NCI-H1105 treated with DMSO at 0.1 percent for 48 hours (cell line): ENCODE measurements at regions not wholly inside any gene's neighbourhood (a gene's known extent, or its start where the extent isn't known, plus 50 kb on each side); places are given as distances from the start of the nearest gene placed in this dataset.
"Not testable (repeated sequence)": the region's sequence is repeated elsewhere in the genome, so short reads cannot be mapped to it uniquely, and the experiment has no call there.

ENCODE experiments used
- DNase-seq: peaks from one replicate; lab custom pipeline; 2025; lab: John Stamatoyannopoulos, UW

DNA sequence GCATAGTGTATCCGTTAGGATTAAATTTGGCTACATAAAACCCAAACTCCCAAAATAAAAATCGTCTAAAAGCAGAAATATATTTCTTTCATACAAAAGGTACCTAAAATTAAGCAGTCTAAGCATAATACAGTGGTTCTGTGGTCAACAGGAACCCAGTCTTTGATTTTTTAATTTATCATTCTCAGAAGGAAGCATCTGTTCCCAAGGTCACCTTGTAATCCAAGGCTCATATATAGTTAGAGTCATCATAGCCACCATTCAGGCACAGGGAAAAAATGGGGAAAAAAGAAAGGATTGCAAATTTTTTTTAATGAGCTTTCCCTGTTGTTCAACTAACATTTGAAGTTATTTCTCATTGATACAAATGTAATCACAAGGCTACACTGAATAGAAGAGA lies 983.2 kb downstream of the PLOD2 start:
- DNase-seq, result no peak

DNA sequence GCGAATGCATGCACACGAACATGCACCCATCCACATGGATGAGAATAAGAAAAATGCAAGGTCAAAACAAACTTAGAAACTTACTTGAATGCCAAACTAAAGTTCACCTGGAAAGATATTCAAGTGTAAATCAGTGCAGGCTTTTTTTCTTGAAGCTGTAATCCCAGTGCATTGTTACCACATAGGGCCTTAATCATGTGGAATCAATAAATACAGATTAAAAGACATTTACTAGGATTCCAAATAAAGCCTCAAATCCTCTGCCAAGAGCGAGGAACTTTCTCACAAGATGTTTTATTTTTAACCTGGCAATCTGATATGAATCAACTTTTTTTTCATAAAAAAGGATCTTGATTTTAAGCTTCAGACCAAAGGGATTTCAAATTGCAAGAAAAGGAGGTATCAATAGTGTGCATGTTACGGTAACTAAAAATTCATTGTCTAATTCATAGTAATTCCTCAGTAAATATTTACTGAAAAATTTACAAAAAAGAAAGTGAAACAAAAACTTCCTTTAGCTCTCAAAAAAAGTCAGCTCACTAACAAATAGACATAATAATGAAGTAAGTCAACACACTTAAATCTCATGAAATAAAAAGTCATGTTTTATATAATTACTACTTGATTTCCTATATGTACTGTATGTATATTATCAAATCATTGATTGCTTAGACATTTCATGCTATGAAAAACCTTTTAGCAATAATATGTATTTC lies 978.6 kb downstream of the PLOD2 start:
- no peak for DNase-seq

GRCh38 chr3:145183261-145183660 lies 977.7 kb downstream of the PLOD2 start:
- no peak for DNase-seq

- no peak for DNase-seq
Observed at GRCh38 chr3:145188079-145188770, 972.8 kb downstream of the PLOD2 start.

DNA sequence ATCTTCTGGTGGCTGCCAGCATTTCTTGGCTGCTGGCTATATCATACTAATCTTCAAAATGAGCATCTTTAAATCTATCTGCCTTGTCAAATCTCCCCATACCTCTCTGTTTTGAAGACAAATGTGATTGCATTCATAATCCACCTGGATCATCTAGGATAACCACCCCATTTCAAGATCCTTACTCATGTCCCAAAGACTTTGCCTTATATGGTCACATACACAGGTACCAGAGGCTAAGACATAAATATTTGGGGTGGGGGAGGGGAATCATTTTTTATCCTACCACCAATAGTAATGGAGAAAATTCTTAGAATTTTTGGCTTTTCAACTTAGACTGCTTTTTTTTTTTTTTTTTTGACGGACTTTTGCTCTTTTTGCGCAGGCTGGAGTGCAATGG lies 970.8 kb downstream of the PLOD2 start:
- DNase-seq, result no peak

- no peak for DNase-seq
Observed at GRCh38 chr3:145190761-145191160, 970.2 kb downstream of the PLOD2 start.

- no peak for DNase-seq
Observed at GRCh38 chr3:145191543-145191942, 969.4 kb downstream of the PLOD2 start.

DNA sequence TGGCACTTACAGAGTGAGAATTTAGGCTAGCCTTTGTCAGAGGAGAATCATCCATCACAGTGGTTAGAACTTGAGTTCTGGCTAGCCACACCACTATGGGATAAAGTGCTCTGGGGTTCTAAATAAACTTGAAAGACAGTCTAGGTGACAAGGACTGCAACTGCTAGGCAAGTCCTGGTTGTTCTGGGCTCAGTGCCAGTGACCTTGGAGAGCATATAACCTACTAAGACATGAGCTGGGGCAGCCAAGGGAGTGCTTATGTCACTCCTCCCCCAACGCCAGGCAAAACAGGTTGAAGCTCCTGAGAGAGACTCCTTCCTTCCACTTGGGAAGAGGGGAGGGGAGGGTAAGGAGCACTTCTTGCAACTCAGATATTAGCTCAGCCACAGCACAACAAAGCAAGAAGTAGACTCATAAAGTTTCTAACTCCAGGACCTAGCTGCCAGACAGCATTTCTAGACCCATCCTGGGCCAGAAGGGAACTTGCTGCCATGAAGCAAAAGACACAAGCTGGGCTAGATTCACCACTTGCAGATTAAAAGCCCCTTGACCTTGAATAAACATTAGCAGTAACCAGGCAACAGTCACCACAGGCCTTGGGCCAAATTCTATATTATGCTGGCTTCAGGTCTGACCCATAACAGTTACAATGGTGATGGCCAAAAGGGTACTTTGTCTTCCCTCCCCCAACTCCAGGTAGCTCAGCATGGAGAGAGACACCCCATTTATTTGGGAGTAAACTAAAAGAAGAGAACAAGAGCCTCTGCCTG lies 963.7 kb downstream of the PLOD2 start:
- DNase-seq, result peak; percentile 67

DNA sequence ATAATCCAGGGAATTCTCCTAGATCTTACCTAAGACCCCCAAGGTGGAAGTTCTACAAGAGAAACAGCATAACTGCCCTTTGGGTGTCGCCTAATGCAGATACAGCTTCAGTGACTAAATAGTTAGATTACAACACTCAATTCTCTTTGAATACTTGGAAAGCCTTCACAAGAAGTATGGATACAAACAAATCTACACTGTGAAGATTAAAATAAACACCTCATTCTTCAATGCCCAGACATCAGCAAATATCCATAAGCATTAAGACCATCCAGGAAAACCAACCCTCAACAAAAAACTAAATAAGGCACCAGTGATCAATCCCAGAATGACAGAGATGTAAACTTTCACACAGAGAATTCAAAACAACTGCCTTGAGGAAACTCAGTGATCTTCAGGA lies 963.2 kb downstream of the PLOD2 start:
- DNase-seq, result no peak

DNA sequence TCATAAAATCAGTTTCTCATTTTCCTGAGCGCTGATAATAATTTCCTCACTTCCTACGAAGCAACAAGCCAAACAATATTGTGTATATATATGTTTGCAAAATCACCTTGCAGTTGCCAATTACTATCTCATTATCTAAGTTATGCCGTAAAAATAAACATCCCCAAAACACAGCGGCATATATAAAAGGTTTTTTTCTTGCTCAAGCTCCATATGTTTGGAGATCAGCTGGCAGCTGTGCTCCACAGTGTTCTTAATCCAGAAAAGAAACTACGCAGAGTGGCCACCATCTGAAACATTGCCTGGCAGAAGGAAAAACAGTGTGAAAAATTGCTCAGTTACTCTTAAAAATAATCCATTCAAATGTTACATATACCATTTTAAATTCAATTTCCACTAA lies 951.4 kb downstream of the PLOD2 start:
- DNase-seq, result no peak

DNA sequence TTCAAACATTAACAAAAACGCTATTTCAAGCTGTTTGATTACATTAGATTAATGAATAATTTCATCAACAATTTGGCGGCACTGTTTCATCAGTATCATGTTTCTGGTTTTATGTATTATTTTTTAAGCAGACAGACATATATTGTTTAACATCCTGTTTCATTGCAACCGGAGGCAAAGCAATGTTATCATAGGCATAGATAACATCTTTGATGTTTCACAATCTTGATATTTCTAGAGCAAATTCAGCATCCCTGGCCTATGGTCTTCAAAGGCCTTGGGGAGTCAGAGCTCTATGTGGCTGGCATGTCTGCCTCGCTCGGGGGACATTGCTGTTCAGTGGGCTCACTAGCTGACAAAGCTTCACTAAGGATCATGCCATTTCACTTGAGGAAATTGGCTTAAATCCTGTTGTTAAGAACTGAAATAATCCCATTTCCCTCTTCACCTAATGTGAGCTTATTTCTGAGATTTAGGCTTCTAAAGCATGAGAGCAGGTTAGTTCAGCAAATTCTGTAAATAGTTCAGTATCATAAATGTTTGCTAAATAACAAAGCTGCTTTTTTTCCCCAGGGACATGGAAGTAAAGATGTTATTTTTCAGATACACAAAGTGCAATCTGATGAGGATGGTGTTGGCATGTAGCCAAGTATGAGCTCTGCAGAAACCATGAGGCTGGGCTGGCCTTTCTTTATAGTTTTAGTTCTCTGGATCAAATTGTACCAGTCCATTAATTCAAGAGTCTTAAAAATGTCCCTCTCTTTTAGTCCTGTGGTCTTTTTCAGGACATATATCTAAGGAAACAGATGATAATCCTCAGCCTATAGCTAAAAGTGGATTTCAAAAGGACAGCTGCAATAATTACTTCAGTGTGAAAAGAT lies 941.4 kb downstream of the PLOD2 start:
- DNase-seq, result peak; percentile 50

GRCh38 chr3:145224886-145225285 lies 936.1 kb downstream of the PLOD2 start:
- no peak for DNase-seq

DNA sequence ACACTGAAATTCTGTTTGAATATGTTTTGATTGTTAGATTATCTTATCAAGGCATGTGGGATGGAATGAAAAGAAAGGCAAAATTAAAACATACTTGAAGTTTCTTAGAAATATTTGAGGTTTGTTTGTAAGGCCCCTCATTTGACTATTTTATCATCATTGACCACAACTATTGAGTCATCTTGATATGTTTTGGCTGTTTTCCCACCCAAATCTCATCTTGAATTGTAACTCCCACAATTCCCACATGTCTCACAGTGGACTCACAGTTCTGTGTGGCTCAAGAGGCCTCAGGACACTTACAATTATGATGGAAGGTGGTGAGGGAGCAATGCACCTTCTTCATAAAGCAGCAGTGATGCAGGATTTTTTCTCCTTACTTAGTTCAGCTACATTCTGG lies 917.1 kb downstream of the PLOD2 start:
- DNase-seq, result no peak

DNA sequence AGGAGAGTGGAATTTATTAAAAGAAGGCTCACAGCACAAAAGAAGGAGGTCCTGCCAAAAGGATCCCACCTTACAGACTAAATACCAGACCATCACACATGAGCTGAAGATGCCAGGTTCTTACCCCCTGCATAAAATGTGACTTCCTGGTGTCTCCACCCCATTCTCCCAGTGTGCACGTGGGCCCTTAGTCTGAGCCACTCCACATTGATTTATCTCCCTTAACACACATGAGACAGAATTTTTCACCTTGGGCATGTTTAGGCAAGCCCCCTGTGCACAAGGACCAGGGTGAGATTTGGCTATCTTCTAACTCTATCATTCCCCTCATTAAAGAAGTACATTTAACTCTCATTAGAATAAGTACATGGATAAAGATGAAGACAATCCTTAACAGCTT lies 916.7 kb downstream of the PLOD2 start:
- no peak for DNase-seq

GRCh38 chr3:145246291-145246690 lies 914.7 kb downstream of the PLOD2 start:
- DNase-seq, result no peak

GRCh38 chr3:145248928-145249327 lies 912.1 kb downstream of the PLOD2 start:
- no peak for DNase-seq

DNA sequence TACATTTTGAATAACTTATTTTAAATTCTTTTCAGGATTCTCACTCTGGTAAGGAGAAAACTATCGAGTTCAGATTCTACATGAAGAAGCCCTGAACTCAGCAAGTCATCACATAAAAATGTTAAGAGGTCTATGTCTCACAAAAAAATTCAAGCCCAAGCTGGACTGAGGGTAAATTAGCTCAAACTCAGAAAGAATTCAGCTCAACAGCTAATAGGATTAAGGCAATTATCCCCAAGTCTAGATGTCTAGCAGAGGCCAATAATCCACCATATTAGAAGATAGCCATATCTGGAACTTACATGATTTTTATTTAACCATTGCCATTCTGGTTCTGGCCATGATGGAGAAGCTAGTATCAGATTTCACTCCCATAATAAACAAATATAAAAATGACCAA lies 909.7 kb downstream of the PLOD2 start:
- no peak for DNase-seq

GRCh38 chr3:145257967-145258366 lies 903.0 kb downstream of the PLOD2 start:
- DNase-seq, result not testable (repeated sequence)

GRCh38 chr3:145259166-145259880 lies 901.7 kb downstream of the PLOD2 start:
- DNase-seq, result no peak

GRCh38 chr3:145263458-145263857 lies 897.5 kb downstream of the PLOD2 start:
- DNase-seq, result not testable (repeated sequence)

DNA sequence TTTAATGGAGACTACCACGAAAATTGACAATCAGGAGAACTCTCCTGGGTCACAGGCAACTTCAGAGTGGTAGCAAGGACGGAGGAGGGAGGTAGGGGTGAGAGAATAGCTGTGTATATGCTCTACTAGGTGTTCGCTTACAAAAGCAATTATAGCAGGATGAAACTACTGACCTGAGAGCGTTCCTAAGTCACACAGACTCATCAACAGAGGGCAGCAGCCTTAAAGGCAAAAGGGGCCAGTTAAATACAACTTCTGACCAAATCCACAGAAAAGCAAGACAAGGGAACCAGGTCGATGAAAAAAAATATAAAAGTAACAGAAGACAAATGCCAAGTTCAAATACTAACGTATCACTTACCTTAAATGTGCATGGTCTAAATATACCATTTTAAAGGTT lies 894.6 kb downstream of the PLOD2 start:
- DNase-seq, result no peak
